HEK293 (cell line): ENCODE measurements at regions not wholly inside any gene's neighbourhood (a gene's known extent, or its start where the extent isn't known, plus 50 kb on each side); places are given as distances from the start of the nearest gene placed in this dataset.

Source experiments
- CTCF ChIA-PET: fragments of 350-600 bp; formaldehyde crosslinking; extraction: SDS; loops from one replicate; lab custom pipeline; 2021; ENCODE audit warnings: antibody characterized with exemption; lab: Yijun Ruan, JAX
- POLR2A ChIA-PET: fragments of 300-600 bp; formaldehyde crosslinking; extraction: SDS; loops from one replicate; lab custom pipeline; 2020; ENCODE audit warnings: antibody characterized with exemption, inconsistent platforms; lab: Yijun Ruan, JAX
- H3K27ac ChIP-seq: fragments of 200-500 bp; sonication (Bioruptor generic); 2 replicates; pipeline ENCODE4 v1.5.1; 2014; ENCODE audit warnings: low read depth, low read length, control low read depth, inconsistent platforms; ENCODE audit errors: extremely low read depth
- H3K36me3 ChIP-seq, 2 experiments: fragments of 200-500 bp in 1 of 2; sonication (Bioruptor generic) in 1 of 2; 1 replicate in 1 of 2; 2 replicates in 1 of 2; pipeline ENCODE4 v1.5.1; 2014 to 2017; ENCODE audit warnings: inconsistent platforms in 2 of 2, low read length in 2 of 2; ENCODE audit not compliant: control insufficient read depth in 2 of 2, insufficient read depth in 1 of 2
- H3K4me1 ChIP-seq: fragments of 200-500 bp; sonication (Bioruptor generic); 2 replicates; pipeline ENCODE4 v1.5.1; 2014; ENCODE audit warnings: mild to moderate bottlenecking, low read length, inconsistent platforms; ENCODE audit not compliant: control insufficient read depth, insufficient read depth
- H3K4me3 ChIP-seq: 2 replicates; pipeline ENCODE4 v1.5.1; 2011; ENCODE audit warnings: low read depth, mild to moderate bottlenecking, control low read depth, low read length, moderate library complexity
- H3K9me3 ChIP-seq: fragments of 200-500 bp; sonication (Bioruptor generic); 2 replicates; pipeline ENCODE4 v1.5.1; 2014; ENCODE audit warnings: low read depth, low read length, inconsistent platforms; ENCODE audit not compliant: control insufficient read depth, insufficient read depth
- HIC1 ChIP-seq: fragments of 450-650 bp; formaldehyde crosslinking; IDR thresholded peaks from 2 replicates; pipeline ENCODE4 v1.5.1; 2016; ENCODE audit warnings: missing biosample characterization, missing genetic modification characterization
- INSM2 ChIP-seq: fragments of 450-650 bp; formaldehyde crosslinking; IDR thresholded peaks from 2 replicates; pipeline ENCODE4 v1.5.1; 2016; ENCODE audit warnings: missing biosample characterization, missing genetic modification characterization
- KLF1 ChIP-seq: fragments of 450-650 bp; formaldehyde crosslinking; IDR thresholded peaks from 2 replicates; pipeline ENCODE4 v1.5.1; 2016; ENCODE audit warnings: missing biosample characterization, missing genetic modification characterization
- KLF10 ChIP-seq: fragments of 450-650 bp; IDR thresholded peaks from 2 replicates; pipeline ENCODE4 v1.5.1; 2018; ENCODE audit warnings: missing biosample characterization, mild to moderate bottlenecking, missing genetic modification characterization
- SALL2 ChIP-seq: fragments of 450-650 bp; formaldehyde crosslinking; IDR thresholded peaks from 2 replicates; pipeline ENCODE4 v1.5.0; 2017; ENCODE audit warnings: missing biosample characterization, mild to moderate bottlenecking, missing genetic modification characterization, borderline replicate concordance
- SP3 ChIP-seq: fragments of 450-650 bp; formaldehyde crosslinking; IDR thresholded peaks from 2 replicates; pipeline ENCODE4 v1.5.1; 2016; ENCODE audit warnings: missing biosample characterization, missing genetic modification characterization
- ZFP3 ChIP-seq: fragments of 450-650 bp; formaldehyde crosslinking; IDR thresholded peaks from 2 replicates; pipeline ENCODE4 v1.5.1; 2016; ENCODE audit warnings: low read depth, missing biosample characterization, missing genetic modification characterization
- ZNF155 ChIP-seq: fragments of 450-650 bp; formaldehyde crosslinking; IDR thresholded peaks from 2 replicates; pipeline ENCODE4 v1.5.1; 2016; ENCODE audit warnings: missing biosample characterization, missing genetic modification characterization
- ZNF2 ChIP-seq: fragments of 450-650 bp; formaldehyde crosslinking; IDR thresholded peaks from 2 replicates; pipeline ENCODE4 v1.5.1; 2016; ENCODE audit warnings: missing biosample characterization, missing genetic modification characterization
- ZNF24 ChIP-seq: fragments of 450-650 bp; formaldehyde crosslinking; IDR thresholded peaks from 2 replicates; pipeline ENCODE4 v1.5.1; 2016; ENCODE audit warnings: missing biosample characterization, missing genetic modification characterization
- ZNF394 ChIP-seq: fragments of 450-650 bp; formaldehyde crosslinking; IDR thresholded peaks from 2 replicates; pipeline ENCODE4 v1.5.1; 2016; ENCODE audit warnings: missing biosample characterization, missing genetic modification characterization, mild to moderate bottlenecking, moderate library complexity, borderline replicate concordance
- ZNF423 ChIP-seq: fragments of 450-650 bp; formaldehyde crosslinking; IDR thresholded peaks from 2 replicates; pipeline ENCODE4 v1.5.1; 2016; ENCODE audit warnings: missing biosample characterization, missing genetic modification characterization
- ZNF549 ChIP-seq: fragments of 450-650 bp; IDR thresholded peaks from 2 replicates; pipeline ENCODE4 v1.5.1; 2018; ENCODE audit warnings: missing biosample characterization, missing genetic modification characterization, mild to moderate bottlenecking, inconsistent platforms, moderate library complexity
- ZNF585B ChIP-seq: fragments of 450-650 bp; formaldehyde crosslinking; IDR thresholded peaks from 2 replicates; pipeline ENCODE4 v1.5.1; 2016; ENCODE audit warnings: missing biosample characterization, missing genetic modification characterization
- ZNF645 ChIP-seq: fragments of 450-650 bp; formaldehyde crosslinking; IDR thresholded peaks from 2 replicates; pipeline ENCODE4; 2016; ENCODE audit warnings: missing biosample characterization, missing genetic modification characterization
- TF ChIP-seq, protein P1 (sequence below): sonication (generic); formaldehyde crosslinking; IDR thresholded peaks from 2 replicates; pipeline ENCODE4 v1.8.1; 2022; ENCODE audit warnings: mild to moderate bottlenecking, moderate library complexity, missing genetic modification reagents

DNA sequence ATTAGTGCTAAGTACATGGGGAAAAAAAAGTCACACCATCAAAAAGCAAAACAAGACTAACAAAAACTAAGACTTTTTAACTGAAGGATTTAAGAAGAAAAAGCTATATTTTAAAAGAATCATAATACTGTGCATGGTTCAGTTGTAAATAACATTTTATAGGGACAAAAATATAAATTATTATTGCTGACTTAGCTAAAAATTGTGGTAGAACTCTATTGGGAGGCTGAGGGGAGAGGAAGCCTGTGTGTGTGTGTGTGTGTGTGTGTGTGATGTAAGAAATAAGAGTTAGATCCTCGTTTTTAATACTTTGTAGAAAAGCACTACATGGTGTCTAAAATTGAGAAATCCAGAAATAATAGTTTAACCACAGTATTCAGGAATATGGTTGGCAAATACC is 1950.9 kb upstream of the TENM3 start (continued):
- no peak for TF ChIP-seq ZNF585B (tag by site-specific recombination)

DNA sequence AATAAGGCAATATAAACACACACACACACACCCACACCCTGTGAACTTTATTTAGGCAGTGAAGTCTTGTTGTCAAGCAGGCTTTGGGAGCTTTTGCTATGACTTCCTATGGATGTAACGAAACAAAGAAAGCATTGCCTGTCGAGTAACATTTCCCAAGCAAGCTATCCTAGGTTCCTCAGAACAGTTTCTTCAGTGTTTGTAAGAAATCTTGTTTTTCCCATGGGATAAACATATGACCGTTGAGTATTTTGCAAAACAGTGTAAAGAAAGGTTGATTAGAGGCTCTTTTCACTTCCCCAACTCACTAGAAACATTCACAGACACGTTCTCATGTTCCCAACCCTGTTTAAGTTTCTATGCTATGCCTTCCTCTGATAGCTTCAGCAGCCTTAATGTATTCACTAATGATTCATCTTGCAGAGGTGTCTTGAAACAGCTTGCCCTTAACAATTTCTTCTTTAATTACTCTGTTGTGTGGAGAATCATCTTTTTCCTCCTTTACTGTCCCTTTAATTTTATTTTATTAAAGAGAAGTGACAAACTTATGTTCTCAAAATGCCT is 1947.1 kb upstream of the TENM3 start:
- no peak for TF ChIP-seq SALL2
- no peak for TF ChIP-seq SP3 (tag by site-specific recombination)
- no peak for TF ChIP-seq ZNF394 (tag by site-specific recombination)
- TF ChIP-seq KLF1 = no peak
- TF ChIP-seq ZNF2 (tag by site-specific recombination) = no peak
- no peak for TF ChIP-seq ZNF645 (tag by site-specific recombination)
- TF ChIP-seq HIC1 (tag by site-specific recombination) = no peak
- Histone ChIP-seq H3K4me1 (no peaks in the 10 kb centered on the region), H3K36me3 (no peaks in the 10 kb centered on the region), H3K9me3 (no peaks in the 10 kb centered on the region), H3K4me3 (no peak overlapping the region), H3K27ac (no peak overlapping the region)
- ChIA-PET CTCF (interaction anchor here (0.7 to 1.3 kb wide), 3 partner anchors 19 to 369 kb away, joined by 3 to 4 read pairs (median 3); no protein-coding TSS in a partner anchor), POLR2A (no interaction called here)

DNA sequence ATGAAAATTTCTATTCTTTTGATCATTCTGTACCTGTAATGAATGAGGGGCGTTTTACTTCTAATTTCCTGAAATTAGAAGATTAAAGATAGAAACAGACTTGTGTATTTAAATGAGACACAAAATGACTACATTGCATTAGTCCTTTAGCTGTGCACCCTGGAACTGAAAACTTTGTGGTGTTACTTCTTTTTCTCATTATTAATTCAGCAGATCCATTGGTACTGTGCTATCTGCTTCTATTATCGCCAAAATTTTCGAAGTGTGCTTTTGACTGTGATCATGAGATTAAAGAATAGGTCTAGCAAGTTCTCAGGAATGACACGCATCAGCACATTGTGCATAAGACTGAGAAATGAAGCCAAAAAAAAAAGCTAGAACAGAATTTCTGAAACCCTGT is 1938.9 kb upstream of the TENM3 start:
- POLR2A ChIA-PET = no interaction called here
- H3K4me3 ChIP-seq = no peak overlapping the region
- H3K4me1 ChIP-seq = no peaks in the 10 kb centered on the region
- no peaks in the 10 kb centered on the region for H3K9me3 ChIP-seq
- H3K36me3 ChIP-seq = no peaks in the 10 kb centered on the region
- no peak for TF ChIP-seq ZNF24
- no peak for TF ChIP-seq ZNF155 (tag by site-specific recombination)
- TF ChIP-seq, protein P1, sequence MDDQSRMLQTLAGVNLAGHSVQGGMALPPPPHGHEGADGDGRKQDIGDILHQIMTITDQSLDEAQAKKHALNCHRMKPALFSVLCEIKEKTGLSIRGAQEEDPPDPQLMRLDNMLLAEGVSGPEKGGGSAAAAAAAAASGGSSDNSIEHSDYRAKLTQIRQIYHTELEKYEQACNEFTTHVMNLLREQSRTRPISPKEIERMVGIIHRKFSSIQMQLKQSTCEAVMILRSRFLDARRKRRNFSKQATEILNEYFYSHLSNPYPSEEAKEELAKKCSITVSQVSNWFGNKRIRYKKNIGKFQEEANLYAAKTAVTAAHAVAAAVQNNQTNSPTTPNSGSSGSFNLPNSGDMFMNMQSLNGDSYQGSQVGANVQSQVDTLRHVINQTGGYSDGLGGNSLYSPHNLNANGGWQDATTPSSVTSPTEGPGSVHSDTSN (CRISPR knock-in tag) = no peak
- no peak for TF ChIP-seq ZNF394 (tag by site-specific recombination)
- no peak for TF ChIP-seq INSM2 (tag by site-specific recombination)
- TF ChIP-seq ZFP3 (tag by site-specific recombination) = no peak
- no peak for TF ChIP-seq ZNF549
- TF ChIP-seq ZNF423 (tag by site-specific recombination) = no peak
- no peak for TF ChIP-seq KLF10 (tag by site-specific recombination)
- H3K27ac ChIP-seq = no peak overlapping the region
- CTCF ChIA-PET = interaction anchor here (0.7 kb wide), 1 partner anchor 362 kb away, joined by 4 read pairs; no protein-coding TSS in a partner anchor
